ENCODE measurements at regions not wholly inside any gene's neighbourhood (a gene's known extent, or its start where the extent isn't known, plus 50 kb on each side); places are given as distances from the start of the nearest gene placed in this dataset.

DNA sequence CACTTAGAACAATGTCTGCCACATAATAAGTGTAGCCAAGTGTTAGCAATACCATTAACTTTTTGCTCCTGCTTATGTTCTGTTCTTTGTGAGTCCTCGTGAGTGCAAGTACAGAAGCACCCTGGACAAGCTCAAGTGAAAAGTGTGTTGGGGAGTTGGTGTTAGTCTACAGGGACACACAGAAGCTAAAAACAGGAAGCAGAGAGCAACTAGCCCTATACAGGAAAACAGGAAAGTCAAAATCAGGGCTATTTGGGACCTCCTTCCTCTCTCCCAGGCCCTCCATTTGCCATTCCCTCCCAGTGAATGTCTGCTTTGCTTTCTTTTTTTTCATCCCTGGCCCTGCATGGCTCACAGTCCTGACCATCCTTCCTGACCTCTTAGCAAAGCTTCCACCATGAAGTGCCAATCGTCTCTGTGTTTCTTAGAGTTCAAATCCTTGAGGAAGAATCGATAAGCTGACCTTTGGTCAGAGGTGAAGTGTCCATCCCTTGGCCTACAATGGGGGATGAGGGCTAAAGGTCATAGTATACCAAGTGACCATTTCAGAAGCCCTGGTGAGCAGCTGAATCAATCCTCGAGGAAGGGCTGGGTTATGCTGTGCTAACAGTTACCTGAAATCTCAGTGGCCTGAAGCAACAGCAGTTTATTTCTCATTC lies 328.2 kb downstream of the SHQ1 start (continued):
- TF ChIP-seq, protein P1, sequence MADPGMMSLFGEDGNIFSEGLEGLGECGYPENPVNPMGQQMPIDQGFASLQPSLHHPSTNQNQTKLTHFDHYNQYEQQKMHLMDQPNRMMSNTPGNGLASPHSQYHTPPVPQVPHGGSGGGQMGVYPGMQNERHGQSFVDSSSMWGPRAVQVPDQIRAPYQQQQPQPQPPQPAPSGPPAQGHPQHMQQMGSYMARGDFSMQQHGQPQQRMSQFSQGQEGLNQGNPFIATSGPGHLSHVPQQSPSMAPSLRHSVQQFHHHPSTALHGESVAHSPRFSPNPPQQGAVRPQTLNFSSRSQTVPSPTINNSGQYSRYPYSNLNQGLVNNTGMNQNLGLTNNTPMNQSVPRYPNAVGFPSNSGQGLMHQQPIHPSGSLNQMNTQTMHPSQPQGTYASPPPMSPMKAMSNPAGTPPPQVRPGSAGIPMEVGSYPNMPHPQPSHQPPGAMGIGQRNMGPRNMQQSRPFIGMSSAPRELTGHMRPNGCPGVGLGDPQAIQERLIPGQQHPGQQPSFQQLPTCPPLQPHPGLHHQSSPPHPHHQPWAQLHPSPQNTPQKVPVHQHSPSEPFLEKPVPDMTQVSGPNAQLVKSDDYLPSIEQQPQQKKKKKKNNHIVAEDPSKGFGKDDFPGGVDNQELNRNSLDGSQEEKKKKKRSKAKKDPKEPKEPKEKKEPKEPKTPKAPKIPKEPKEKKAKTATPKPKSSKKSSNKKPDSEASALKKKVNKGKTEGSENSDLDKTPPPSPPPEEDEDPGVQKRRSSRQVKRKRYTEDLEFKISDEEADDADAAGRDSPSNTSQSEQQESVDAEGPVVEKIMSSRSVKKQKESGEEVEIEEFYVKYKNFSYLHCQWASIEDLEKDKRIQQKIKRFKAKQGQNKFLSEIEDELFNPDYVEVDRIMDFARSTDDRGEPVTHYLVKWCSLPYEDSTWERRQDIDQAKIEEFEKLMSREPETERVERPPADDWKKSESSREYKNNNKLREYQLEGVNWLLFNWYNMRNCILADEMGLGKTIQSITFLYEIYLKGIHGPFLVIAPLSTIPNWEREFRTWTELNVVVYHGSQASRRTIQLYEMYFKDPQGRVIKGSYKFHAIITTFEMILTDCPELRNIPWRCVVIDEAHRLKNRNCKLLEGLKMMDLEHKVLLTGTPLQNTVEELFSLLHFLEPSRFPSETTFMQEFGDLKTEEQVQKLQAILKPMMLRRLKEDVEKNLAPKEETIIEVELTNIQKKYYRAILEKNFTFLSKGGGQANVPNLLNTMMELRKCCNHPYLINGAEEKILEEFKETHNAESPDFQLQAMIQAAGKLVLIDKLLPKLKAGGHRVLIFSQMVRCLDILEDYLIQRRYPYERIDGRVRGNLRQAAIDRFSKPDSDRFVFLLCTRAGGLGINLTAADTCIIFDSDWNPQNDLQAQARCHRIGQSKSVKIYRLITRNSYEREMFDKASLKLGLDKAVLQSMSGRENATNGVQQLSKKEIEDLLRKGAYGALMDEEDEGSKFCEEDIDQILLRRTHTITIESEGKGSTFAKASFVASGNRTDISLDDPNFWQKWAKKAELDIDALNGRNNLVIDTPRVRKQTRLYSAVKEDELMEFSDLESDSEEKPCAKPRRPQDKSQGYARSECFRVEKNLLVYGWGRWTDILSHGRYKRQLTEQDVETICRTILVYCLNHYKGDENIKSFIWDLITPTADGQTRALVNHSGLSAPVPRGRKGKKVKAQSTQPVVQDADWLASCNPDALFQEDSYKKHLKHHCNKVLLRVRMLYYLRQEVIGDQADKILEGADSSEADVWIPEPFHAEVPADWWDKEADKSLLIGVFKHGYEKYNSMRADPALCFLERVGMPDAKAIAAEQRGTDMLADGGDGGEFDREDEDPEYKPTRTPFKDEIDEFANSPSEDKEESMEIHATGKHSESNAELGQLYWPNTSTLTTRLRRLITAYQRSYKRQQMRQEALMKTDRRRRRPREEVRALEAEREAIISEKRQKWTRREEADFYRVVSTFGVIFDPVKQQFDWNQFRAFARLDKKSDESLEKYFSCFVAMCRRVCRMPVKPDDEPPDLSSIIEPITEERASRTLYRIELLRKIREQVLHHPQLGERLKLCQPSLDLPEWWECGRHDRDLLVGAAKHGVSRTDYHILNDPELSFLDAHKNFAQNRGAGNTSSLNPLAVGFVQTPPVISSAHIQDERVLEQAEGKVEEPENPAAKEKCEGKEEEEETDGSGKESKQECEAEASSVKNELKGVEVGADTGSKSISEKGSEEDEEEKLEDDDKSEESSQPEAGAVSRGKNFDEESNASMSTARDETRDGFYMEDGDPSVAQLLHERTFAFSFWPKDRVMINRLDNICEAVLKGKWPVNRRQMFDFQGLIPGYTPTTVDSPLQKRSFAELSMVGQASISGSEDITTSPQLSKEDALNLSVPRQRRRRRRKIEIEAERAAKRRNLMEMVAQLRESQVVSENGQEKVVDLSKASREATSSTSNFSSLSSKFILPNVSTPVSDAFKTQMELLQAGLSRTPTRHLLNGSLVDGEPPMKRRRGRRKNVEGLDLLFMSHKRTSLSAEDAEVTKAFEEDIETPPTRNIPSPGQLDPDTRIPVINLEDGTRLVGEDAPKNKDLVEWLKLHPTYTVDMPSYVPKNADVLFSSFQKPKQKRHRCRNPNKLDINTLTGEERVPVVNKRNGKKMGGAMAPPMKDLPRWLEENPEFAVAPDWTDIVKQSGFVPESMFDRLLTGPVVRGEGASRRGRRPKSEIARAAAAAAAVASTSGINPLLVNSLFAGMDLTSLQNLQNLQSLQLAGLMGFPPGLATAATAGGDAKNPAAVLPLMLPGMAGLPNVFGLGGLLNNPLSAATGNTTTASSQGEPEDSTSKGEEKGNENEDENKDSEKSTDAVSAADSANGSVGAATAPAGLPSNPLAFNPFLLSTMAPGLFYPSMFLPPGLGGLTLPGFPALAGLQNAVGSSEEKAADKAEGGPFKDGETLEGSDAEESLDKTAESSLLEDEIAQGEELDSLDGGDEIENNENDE (IDR thresholded peaks at IDR 0.05; ENCODE audit: insufficient replicate concordance, low read length), result no peak
- no peak for TF ChIP-seq KDM1A (IDR thresholded peaks at IDR 0.05; ENCODE audit: borderline replicate concordance, low read length)
- TF ChIP-seq FOSL1 (IDR thresholded peaks at IDR 0.05; ENCODE audit: insufficient read depth, low read depth, low read length), result no peak
- no peak for TF ChIP-seq CEBPB (IDR thresholded peaks at IDR 0.05; ENCODE audit: low read depth, low read length)
- no peak for TF ChIP-seq SIN3A (conservative IDR thresholded peaks at IDR 0.05 in 1 of 2, IDR thresholded peaks at IDR 0.05 in 1 of 2; ENCODE audit: low read depth in 1 of 2, low read length in 2 of 2)

Data from H1 (cell line).